ENCODE measurements at regions not wholly inside any gene's neighbourhood (a gene's known extent, or its start where the extent isn't known, plus 50 kb on each side); places are given as distances from the start of the nearest gene placed in this dataset.
"Not testable (repeated sequence)": the region's sequence is repeated elsewhere in the genome, so short reads cannot be mapped to it uniquely, and the experiment has no call there.

GRCh38 chr5:115751176-115751575 is 65.3 kb downstream of the CDO1 start:
- no peak overlapping the region for H3K27ac ChIP-seq
- intact Hi-C loops (cut with DNase I) = no loop called here
- no peaks in the 10 kb centered on the region for H3K9me3 ChIP-seq
- H3K27me3 ChIP-seq = no peaks in the 10 kb centered on the region
- H3K36me3 ChIP-seq = no peaks in the 10 kb centered on the region
- WGBS, 2 donors = 72 to 74% methylated on average over 2 of the region's 2 CpGs
- no peak overlapping the region for H3K4me3 ChIP-seq (replicated peaks in 1 of 3)
- DNase-seq = no peak
- no peak for TF ChIP-seq CTCF (IDR thresholded peaks at IDR 0.05)
- TF ChIP-seq POLR2A (IDR thresholded peaks at IDR 0.05) = no peak
- no peaks in the 10 kb centered on the region for H3K4me1 ChIP-seq

- TF ChIP-seq POLR2A (IDR thresholded peaks at IDR 0.05) (no peak), CTCF (IDR thresholded peaks at IDR 0.05) (no peak)
- Histone ChIP-seq H3K4me3 (replicated peaks in 1 of 3) (no peak overlapping the region), H3K27ac (no peak overlapping the region), H3K9me3 (no peaks in the 10 kb centered on the region), H3K27me3 (no peaks in the 10 kb centered on the region), H3K4me1 (no peaks in the 10 kb centered on the region), H3K36me3 (no peaks in the 10 kb centered on the region)
- DNase-seq = no peak
- WGBS, 2 donors = 53 to 61% methylated on average over 1 of the region's 1 CpG
- intact Hi-C loops (cut with DNase I) = no loop called here
These were observed 67.4 kb downstream of the CDO1 start for GRCh38 chr5:115749016-115749415.

GRCh38 chr5:115739245-115739644 is 77.2 kb downstream of the CDO1 start:
- H3K4me1 ChIP-seq; H3K27me3 ChIP-seq; H3K9me3 ChIP-seq; DNase-seq; H3K36me3 ChIP-seq; intact Hi-C loops (cut with DNase I); H3K27ac ChIP-seq; H3K4me3 ChIP-seq (replicated peaks in 1 of 3): not testable (repeated sequence)
- WGBS, 2 donors = 84 to 90% methylated on average over 6 of the region's 6 CpGs

- no peak overlapping the region for H3K27ac ChIP-seq
- no peak for TF ChIP-seq POLR2A (IDR thresholded peaks at IDR 0.05)
- no peak for TF ChIP-seq CTCF (IDR thresholded peaks at IDR 0.05)
- H3K36me3 ChIP-seq = no peaks in the 10 kb centered on the region
- DNase-seq = no peak
- H3K4me3 ChIP-seq (replicated peaks in 1 of 3) = no peak overlapping the region
- no peaks in the 10 kb centered on the region for H3K9me3 ChIP-seq
- WGBS, 2 donors = 91 to 96% methylated on average over 1 of the region's 1 CpG
- H3K27me3 ChIP-seq = no peaks in the 10 kb centered on the region
- intact Hi-C loops (cut with DNase I) = no loop called here
- H3K4me1 ChIP-seq = peaks cover 0 to 2% of the 10 kb centered on the region in 2 donors
These were observed 77.6 kb downstream of the CDO1 start for GRCh38 chr5:115738830-115739229.

- H3K9me3 ChIP-seq = no peaks in the 10 kb centered on the region
- 91 to 96% methylated on average over 1 of the region's 1 CpG for WGBS, 2 donors
- no peak for DNase-seq
- TF ChIP-seq CTCF (IDR thresholded peaks at IDR 0.05) = no peak
- TF ChIP-seq POLR2A (IDR thresholded peaks at IDR 0.05) = no peak
- no peaks in the 10 kb centered on the region for H3K36me3 ChIP-seq
- intact Hi-C loops (cut with DNase I) = no loop called here
- peaks cover 0 to 2% of the 10 kb centered on the region in 2 donors for H3K4me1 ChIP-seq
- H3K27me3 ChIP-seq = no peaks in the 10 kb centered on the region
- H3K4me3 ChIP-seq (replicated peaks in 1 of 3) = no peak overlapping the region
- no peak overlapping the region for H3K27ac ChIP-seq
These were observed 79.0 kb downstream of the CDO1 start for GRCh38 chr5:115737452-115737851.

GRCh38 chr5:115736690-115737005 is 79.8 kb downstream of the CDO1 start:
- Histone ChIP-seq H3K9me3 (no peaks in the 10 kb centered on the region), H3K4me3 (replicated peaks in 1 of 3) (no peak overlapping the region), H3K36me3 (no peaks in the 10 kb centered on the region), H3K27me3 (no peaks in the 10 kb centered on the region), H3K4me1 (peaks cover 0 to 2% of the 10 kb centered on the region in 2 donors), H3K27ac (no peak overlapping the region)
- no peak for DNase-seq
- TF ChIP-seq POLR2A (IDR thresholded peaks at IDR 0.05) (no peak), CTCF (IDR thresholded peaks at IDR 0.05) (no peak)
- intact Hi-C loops (cut with DNase I) = no loop called here
- 50 to 86% methylated on average over 1 of the region's 1 CpG for WGBS, 2 donors
